Muscle layer of colon (tissue), 2 donors: ENCODE measurements at regions not wholly inside any gene's neighbourhood (a gene's known extent, or its start where the extent isn't known, plus 50 kb on each side); places are given as distances from the start of the nearest gene placed in this dataset.

Experiments
- H3K27ac ChIP-seq: one replicate; pipeline ENCODE4 v1.7.0; 2013; ENCODE audit warnings: low read depth, mild to moderate bottlenecking, low read length, moderate library complexity
- H3K27me3 ChIP-seq, 2 donors: one replicate each; pipeline ENCODE4 v1.7.0; 2013; ENCODE audit warnings: low read length in 2 of 2, mild to moderate bottlenecking in 2 of 2; ENCODE audit not compliant: insufficient read depth in 2 of 2, control insufficient read depth in 1 of 2
- H3K36me3 ChIP-seq: one replicate; pipeline ENCODE4 v1.7.0; 2013; ENCODE audit warnings: mild to moderate bottlenecking, low read length; ENCODE audit not compliant: insufficient read depth
- H3K4me1 ChIP-seq: one replicate; pipeline ENCODE4 v1.7.0; 2013; ENCODE audit warnings: mild to moderate bottlenecking, low read length; ENCODE audit not compliant: insufficient read depth
- H3K4me3 ChIP-seq, 2 donors: one replicate each; pipeline ENCODE4 v1.7.0; 2013; ENCODE audit warnings: low read length in 2 of 2, low read depth in 1 of 2, mild to moderate bottlenecking in 1 of 2, moderate library complexity in 1 of 2
- H3K9ac ChIP-seq: one replicate; pipeline ENCODE4 v1.7.0; 2013; ENCODE audit warnings: low read length
- H3K9me3 ChIP-seq: one replicate; pipeline ENCODE4 v1.7.0; 2013; ENCODE audit warnings: mild to moderate bottlenecking, low read length
- donor health status: abdominal sarcoma.
- donor health status: Adenocarcinoma of cecum.

- Histone ChIP-seq H3K27me3 (no peaks in the 10 kb centered on the region), H3K27ac (no peak overlapping the region), H3K9me3 (no peaks in the 10 kb centered on the region), H3K36me3 (no peaks in the 10 kb centered on the region), H3K4me3 (no peak overlapping the region), H3K4me1 (no peaks in the 10 kb centered on the region), H3K9ac (no peak overlapping the region)
Observed at GRCh38 chr15:26145796-26146195, 282.7 kb upstream of the ATP10A start.

DNA sequence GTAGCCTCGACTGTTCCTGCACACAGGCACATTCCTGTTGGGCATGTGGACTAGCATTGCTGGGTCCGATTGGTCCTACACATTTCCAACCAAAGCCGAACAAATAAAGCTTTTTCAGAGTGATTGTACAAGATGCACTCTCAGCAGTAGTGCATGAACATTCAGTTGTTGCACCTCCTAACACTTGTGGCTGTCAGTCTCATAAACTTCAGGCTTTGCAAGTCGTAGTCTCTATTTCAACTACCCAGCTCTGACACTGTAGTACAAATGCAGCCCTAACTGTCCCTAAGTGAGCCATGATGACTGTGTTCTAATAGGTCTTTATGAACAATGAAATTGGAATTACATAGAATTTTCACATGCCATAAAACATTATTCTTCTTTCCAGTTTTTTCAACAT lies 281.7 kb upstream of the ATP10A start:
- H3K4me3 ChIP-seq, result no peak overlapping the region
- no peak overlapping the region for H3K9ac ChIP-seq
- no peak overlapping the region for H3K27ac ChIP-seq
- H3K27me3 ChIP-seq, result no peaks in the 10 kb centered on the region
- no peaks in the 10 kb centered on the region for H3K4me1 ChIP-seq
- no peaks in the 10 kb centered on the region for H3K9me3 ChIP-seq
- H3K36me3 ChIP-seq, result no peaks in the 10 kb centered on the region

- Histone ChIP-seq H3K27ac (no peak overlapping the region), H3K9me3 (no peaks in the 10 kb centered on the region), H3K36me3 (no peaks in the 10 kb centered on the region), H3K4me3 (no peak overlapping the region), H3K27me3 (no peaks in the 10 kb centered on the region), H3K4me1 (no peaks in the 10 kb centered on the region), H3K9ac (no peak overlapping the region)
Observed at GRCh38 chr15:26143221-26143620, 280.1 kb upstream of the ATP10A start.

DNA sequence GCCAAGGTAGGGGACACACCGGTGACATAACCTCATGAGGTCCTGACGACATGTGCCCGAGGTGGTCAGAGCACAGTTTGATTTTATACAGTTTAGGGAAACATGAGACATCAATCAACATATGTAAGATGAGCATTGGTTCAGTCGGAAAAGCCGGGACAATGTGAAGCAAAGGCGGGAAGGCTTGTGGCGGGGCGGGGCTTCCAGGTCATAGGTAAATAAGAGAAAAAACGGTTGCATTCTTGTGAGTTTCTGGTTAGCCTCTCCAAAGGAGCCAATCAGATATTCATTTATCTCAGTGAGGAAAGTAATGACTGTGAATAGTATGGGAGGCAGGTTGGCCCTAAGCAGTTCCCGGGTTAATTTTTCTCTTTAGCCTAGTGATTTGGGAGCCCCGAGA lies 271.7 kb upstream of the ATP10A start:
- Histone ChIP-seq H3K9ac (no peak overlapping the region), H3K4me3 (no peak overlapping the region), H3K4me1 (no peaks in the 10 kb centered on the region), H3K27me3 (no peaks in the 10 kb centered on the region), H3K36me3 (no peaks in the 10 kb centered on the region), H3K27ac (no peak overlapping the region), H3K9me3 (no peaks in the 10 kb centered on the region)

DNA sequence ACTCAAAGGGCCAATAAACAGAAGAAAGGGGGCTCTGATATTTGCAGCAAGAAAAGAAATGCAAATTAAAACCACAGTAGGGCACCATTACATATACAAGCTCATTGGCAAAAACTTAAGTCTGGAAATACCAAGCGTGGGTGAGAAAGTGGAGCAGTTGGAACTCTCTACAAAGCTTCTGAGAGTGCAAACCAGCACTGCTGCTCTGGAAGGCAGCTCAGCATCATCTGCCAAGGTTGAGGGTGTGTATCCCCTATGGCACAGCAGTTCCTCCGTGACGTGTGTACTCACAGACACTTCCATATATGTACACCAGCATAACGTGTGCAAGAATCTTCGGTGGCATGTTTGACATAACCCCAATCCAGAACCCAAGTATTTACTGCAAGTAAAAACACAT lies 271.0 kb upstream of the ATP10A start:
- Histone ChIP-seq H3K9ac (no peak overlapping the region), H3K9me3 (no peaks in the 10 kb centered on the region), H3K27ac (no peak overlapping the region), H3K4me3 (no peak overlapping the region), H3K4me1 (no peaks in the 10 kb centered on the region), H3K27me3 (no peaks in the 10 kb centered on the region), H3K36me3 (no peaks in the 10 kb centered on the region)

GRCh38 chr15:26132811-26133210 lies 269.7 kb upstream of the ATP10A start:
- no peaks in the 10 kb centered on the region for H3K27me3 ChIP-seq
- no peaks in the 10 kb centered on the region for H3K9me3 ChIP-seq
- no peak overlapping the region for H3K27ac ChIP-seq
- no peaks in the 10 kb centered on the region for H3K36me3 ChIP-seq
- H3K4me1 ChIP-seq, result no peaks in the 10 kb centered on the region
- no peak overlapping the region for H3K4me3 ChIP-seq
- H3K9ac ChIP-seq, result no peak overlapping the region

DNA sequence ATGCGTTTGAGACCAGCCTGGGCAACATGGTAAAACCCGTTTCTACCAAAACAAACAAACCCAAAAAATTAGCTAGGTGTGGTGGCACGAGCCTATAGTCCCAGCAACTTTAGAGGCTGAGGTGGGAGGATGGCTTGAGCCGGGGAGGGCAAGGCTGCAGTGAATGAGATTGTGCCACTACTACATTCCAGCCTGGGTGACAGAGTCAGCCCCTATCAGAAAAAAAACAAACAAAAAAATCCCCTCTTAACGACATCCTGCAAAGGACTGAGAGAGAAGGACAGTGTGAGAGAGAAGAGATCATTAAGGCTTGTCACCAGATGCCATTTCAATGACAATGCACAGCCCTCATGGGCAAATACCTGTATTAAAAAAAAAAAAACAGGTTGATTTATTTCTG lies 266.7 kb upstream of the ATP10A start:
- H3K4me3 ChIP-seq, result no peak overlapping the region
- no peak overlapping the region for H3K9ac ChIP-seq
- no peaks in the 10 kb centered on the region for H3K9me3 ChIP-seq
- peaks cover 0 to 4% of the 10 kb centered on the region in 2 donors for H3K27me3 ChIP-seq
- H3K27ac ChIP-seq, result no peak overlapping the region
- H3K4me1 ChIP-seq, result no peaks in the 10 kb centered on the region
- no peaks in the 10 kb centered on the region for H3K36me3 ChIP-seq

GRCh38 chr15:26128611-26129140 lies 265.5 kb upstream of the ATP10A start:
- no peaks in the 10 kb centered on the region for H3K36me3 ChIP-seq
- no peaks in the 10 kb centered on the region for H3K4me1 ChIP-seq
- H3K9ac ChIP-seq, result no peak overlapping the region
- no peaks in the 10 kb centered on the region for H3K9me3 ChIP-seq
- H3K4me3 ChIP-seq, result no peak overlapping the region
- peaks cover 0 to 4% of the 10 kb centered on the region in 2 donors for H3K27me3 ChIP-seq
- no peak overlapping the region for H3K27ac ChIP-seq

GRCh38 chr15:26126819-26127387 lies 263.8 kb upstream of the ATP10A start:
- H3K9me3 ChIP-seq, result no peaks in the 10 kb centered on the region

GRCh38 chr15:26126070-26126469 lies 262.9 kb upstream of the ATP10A start:
- Histone ChIP-seq H3K27ac (no peak overlapping the region), H3K27me3 (peaks cover 0 to 4% of the 10 kb centered on the region in 2 donors), H3K9me3 (no peaks in the 10 kb centered on the region), H3K4me3 (no peak overlapping the region), H3K4me1 (no peaks in the 10 kb centered on the region), H3K36me3 (no peaks in the 10 kb centered on the region), H3K9ac (no peak overlapping the region)

More at GRCh38 chr15:26126819-26127387, 263.8 kb upstream of the ATP10A start:
- no peak overlapping the region for H3K9ac ChIP-seq
- H3K27ac ChIP-seq, result no peak overlapping the region
- H3K4me3 ChIP-seq, result no peak overlapping the region
- no peaks in the 10 kb centered on the region for H3K36me3 ChIP-seq
- H3K27me3 ChIP-seq, result peaks cover 0 to 4% of the 10 kb centered on the region in 2 donors
- H3K4me1 ChIP-seq, result no peaks in the 10 kb centered on the region

DNA sequence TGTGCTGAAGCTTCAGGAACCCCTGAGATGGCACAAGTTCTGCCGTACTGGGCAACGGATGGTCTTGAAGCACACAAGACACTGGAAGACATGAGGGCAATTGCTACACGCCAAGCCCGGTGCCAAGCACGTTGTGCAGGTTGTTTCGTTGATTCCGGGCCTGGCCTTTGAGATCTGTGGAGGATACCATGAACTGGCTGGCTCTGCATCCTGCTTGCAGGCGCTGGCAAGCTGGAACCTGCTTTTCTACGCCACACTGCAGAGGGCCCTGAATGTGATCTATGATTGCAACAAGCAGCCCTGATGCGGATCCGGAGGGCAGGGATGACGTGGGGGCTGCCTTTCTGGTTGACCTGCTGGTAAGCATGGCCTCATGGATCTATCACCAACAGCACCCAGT lies 262.5 kb upstream of the ATP10A start:
- H3K27ac ChIP-seq, result no peak overlapping the region
- no peak overlapping the region for H3K4me3 ChIP-seq
- no peak overlapping the region for H3K9ac ChIP-seq
- peaks cover 0 to 4% of the 10 kb centered on the region in 2 donors for H3K27me3 ChIP-seq
- no peaks in the 10 kb centered on the region for H3K36me3 ChIP-seq
- no peaks in the 10 kb centered on the region for H3K9me3 ChIP-seq
- no peaks in the 10 kb centered on the region for H3K4me1 ChIP-seq

- H3K27me3 ChIP-seq, result no peaks in the 10 kb centered on the region
- no peak overlapping the region for H3K9ac ChIP-seq
- H3K36me3 ChIP-seq, result no peaks in the 10 kb centered on the region
- no peaks in the 10 kb centered on the region for H3K4me1 ChIP-seq
- H3K9me3 ChIP-seq, result no peaks in the 10 kb centered on the region
- no peak overlapping the region for H3K27ac ChIP-seq
- no peak overlapping the region for H3K4me3 ChIP-seq
Observed at GRCh38 chr15:26119322-26119721, 256.2 kb upstream of the ATP10A start.
